GM12875 (cell line): ENCODE measurements at regions not wholly inside any gene's neighbourhood (a gene's known extent, or its start where the extent isn't known, plus 50 kb on each side); places are given as distances from the start of the nearest gene placed in this dataset.

Source experiments
- H3K4me3 ChIP-seq: one replicate; pipeline ENCODE4 v1.5.1; 2011; ENCODE audit warnings: low read depth, low read length, control low read depth
- CTCF ChIP-seq: IDR thresholded peaks from 2 replicates; pipeline ENCODE4 v1.5.1; 2011; ENCODE audit warnings: low read depth, mild to moderate bottlenecking, control low read depth, inconsistent platforms, low read length, moderate library complexity, borderline replicate concordance; ENCODE audit not compliant: insufficient read depth

GRCh38 chrX:5176766-5177165, 1051.9 kb downstream of the NLGN4X start:
- no peak for TF ChIP-seq CTCF
- no peak overlapping the region for H3K4me3 ChIP-seq

- no peak overlapping the region for H3K4me3 ChIP-seq
- no peak for TF ChIP-seq CTCF
Measured at GRCh38 chrX:5163663-5164062, 1065.0 kb downstream of the NLGN4X start.

GRCh38 chrX:5155301-5155700, 1073.4 kb downstream of the NLGN4X start:
- TF ChIP-seq CTCF = no peak
- H3K4me3 ChIP-seq = no peak overlapping the region

- TF ChIP-seq CTCF = no peak
- no peak overlapping the region for H3K4me3 ChIP-seq
Measured at GRCh38 chrX:5145957-5146356, 1082.7 kb downstream of the NLGN4X start.

- TF ChIP-seq CTCF = no peak
- H3K4me3 ChIP-seq = no peak overlapping the region
Measured at GRCh38 chrX:5142644-5143043, 1086.0 kb downstream of the NLGN4X start.

GRCh38 chrX:5122181-5122678, 1106.4 kb downstream of the NLGN4X start:
- H3K4me3 ChIP-seq = no peak overlapping the region
- TF ChIP-seq CTCF = no peak

GRCh38 chrX:5117816-5118215, 1110.9 kb downstream of the NLGN4X start:
- no peak overlapping the region for H3K4me3 ChIP-seq
- TF ChIP-seq CTCF = no peak
